A172 (cell line): ENCODE measurements at regions not wholly inside any gene's neighbourhood (a gene's known extent, or its start where the extent isn't known, plus 50 kb on each side); places are given as distances from the start of the nearest gene placed in this dataset.
"Not testable (repeated sequence)": the region's sequence is repeated elsewhere in the genome, so short reads cannot be mapped to it uniquely, and the experiment has no call there.

Experiments
- DNase-seq: peaks from one replicate; pipeline ENCODE4 v3.0.0-alpha.2; 2015; ENCODE audit warnings: low spot score

GRCh38 chr13:100766570-100766969 lies 92.0 kb upstream of the TMTC4 start:
- peak; percentile 10 for DNase-seq

GRCh38 chr13:100764937-100765336 lies 90.3 kb upstream of the TMTC4 start:
- no peak for DNase-seq

GRCh38 chr13:100762126-100762525 lies 87.5 kb upstream of the TMTC4 start:
- not testable (repeated sequence) for DNase-seq

GRCh38 chr13:100755891-100756290 lies 81.3 kb upstream of the TMTC4 start:
- no peak for DNase-seq

- DNase-seq = no peak
These were observed 79.9 kb upstream of the TMTC4 start for GRCh38 chr13:100754459-100754858.

- no peak for DNase-seq
These were observed 78.8 kb upstream of the TMTC4 start for GRCh38 chr13:100753376-100753775.

- DNase-seq = no peak
These were observed 77.2 kb upstream of the TMTC4 start for GRCh38 chr13:100751826-100752225.

- DNase-seq = no peak
These were observed 72.5 kb upstream of the TMTC4 start for GRCh38 chr13:100746953-100747683.

GRCh38 chr13:100738176-100738855 lies 63.7 kb upstream of the TMTC4 start:
- no peak for DNase-seq

GRCh38 chr13:100735494-100735893 lies 60.9 kb upstream of the TMTC4 start:
- no peak for DNase-seq

- no peak for DNase-seq
These were observed 59.7 kb upstream of the TMTC4 start for GRCh38 chr13:100734194-100734720.

GRCh38 chr13:100733261-100733660 lies 58.7 kb upstream of the TMTC4 start:
- no peak for DNase-seq

GRCh38 chr13:100728201-100728600 lies 53.6 kb upstream of the TMTC4 start:
- no peak for DNase-seq

GRCh38 chr13:100725472-100725871 lies 50.9 kb upstream of the TMTC4 start:
- DNase-seq = no peak

- no peak for DNase-seq
These were observed 50.0 kb upstream of the TMTC4 start for GRCh38 chr13:100724568-100724967.
